MM.1S (cell line): ENCODE measurements at regions not wholly inside any gene's neighbourhood (a gene's known extent, or its start where the extent isn't known, plus 50 kb on each side); places are given as distances from the start of the nearest gene placed in this dataset.

Experiments used
- DNase-seq: peaks from one replicate; pipeline ENCODE4 v3.0.0-alpha.2; 2015
- H2AFZ ChIP-seq: fragments of 300-600 bp; sonication (generic); 2 replicates; pipeline ENCODE4 v1.6.0; 2016; ENCODE audit warnings: antibody characterized with exemption, low read length
- H3F3A ChIP-seq: fragments of 300-600 bp; sonication (generic); 2 replicates; pipeline ENCODE4 v1.6.1; 2016; ENCODE audit warnings: mild to moderate bottlenecking, antibody characterized with exemption, low read length, moderate library complexity, mixed read lengths; ENCODE audit not compliant: insufficient read depth
- H3K27ac ChIP-seq: fragments of 300-600 bp; sonication (generic); 2 replicates; pipeline ENCODE4 v1.5.1; 2016; ENCODE audit warnings: mild to moderate bottlenecking, low read length
- H3K27me3 ChIP-seq: fragments of 300-600 bp; sonication (generic); replicated peaks from 2 replicates; pipeline ENCODE4 v1.6.0; 2016; ENCODE audit warnings: low read length; ENCODE audit not compliant: insufficient read depth
- H3K36me3 ChIP-seq: fragments of 300-600 bp; sonication (generic); replicated peaks from 2 replicates; pipeline ENCODE4 v1.6.1; 2016; ENCODE audit warnings: mild to moderate bottlenecking, low read length, mixed read lengths; ENCODE audit not compliant: insufficient read depth
- H3K4me1 ChIP-seq: fragments of 300-600 bp; sonication (generic); 2 replicates; pipeline ENCODE4 v1.6.1; 2016; ENCODE audit warnings: low read length, mixed read lengths
- H3K4me2 ChIP-seq: fragments of 300-600 bp; sonication (generic); 2 replicates; pipeline ENCODE4 v1.6.0; 2016; ENCODE audit warnings: low read depth, low read length
- H3K4me3 ChIP-seq: fragments of 300-600 bp; sonication (generic); 2 replicates; pipeline ENCODE4 v1.5.1; 2016; ENCODE audit warnings: low read length, mixed read lengths
- H3K79me2 ChIP-seq: fragments of 300-600 bp; sonication (generic); 2 replicates; pipeline ENCODE4 v1.6.1; 2016; ENCODE audit warnings: mixed run types, low read length, mixed read lengths
- H3K9ac ChIP-seq: fragments of 300-600 bp; sonication (generic); 2 replicates; pipeline ENCODE4 v1.6.1; 2016; ENCODE audit warnings: low read length, mixed read lengths
- H3K9me2 ChIP-seq: fragments of 300-600 bp; sonication (generic); replicated peaks from 2 replicates; pipeline ENCODE4 v1.6.1; 2016; ENCODE audit warnings: mild to moderate bottlenecking, low read length, mixed read lengths; ENCODE audit not compliant: insufficient read depth
- H3K9me3 ChIP-seq: fragments of 300-600 bp; sonication (generic); replicated peaks from 2 replicates; pipeline ENCODE4 v1.6.1; 2016; ENCODE audit warnings: mild to moderate bottlenecking, low read length, mixed read lengths; ENCODE audit not compliant: insufficient read depth
- H4K20me1 ChIP-seq: fragments of 300-600 bp; sonication (generic); 2 replicates; pipeline ENCODE4 v1.6.1; 2016; ENCODE audit warnings: mild to moderate bottlenecking, low read length, moderate library complexity, mixed read lengths; ENCODE audit not compliant: insufficient read depth
- CTCF ChIP-seq: fragments of 300-600 bp; sonication (generic); IDR thresholded peaks from 2 replicates; pipeline ENCODE4 v1.5.1; 2016; ENCODE audit warnings: antibody characterized with exemption, low read length, mixed read lengths
- EZH2 ChIP-seq: fragments of 300-600 bp; sonication (generic); optimal IDR thresholded peaks from 2 replicates; pipeline ENCODE3; 2017; ENCODE audit warnings: low read depth, mild to moderate bottlenecking, antibody characterized with exemption, low read length, mixed read lengths
- EZH2phosphoT487 ChIP-seq: fragments of 300-600 bp; sonication (generic); IDR thresholded peaks from 2 replicates; pipeline ENCODE4 v1.6.1; 2018; ENCODE audit warnings: antibody characterized with exemption, low read length

- Histone ChIP-seq H3K9me2 (no peaks in the 10 kb centered on the region), H3F3A (no peaks in the 10 kb centered on the region), H3K9me3 (no peaks in the 10 kb centered on the region), H3K4me2 (no peak overlapping the region), H3K79me2 (no peaks in the 10 kb centered on the region), H3K9ac (no peak overlapping the region), H3K36me3 (no peaks in the 10 kb centered on the region), H3K27me3 (no peaks in the 10 kb centered on the region), H3K4me3 (no peak overlapping the region), H3K27ac (no peak overlapping the region), H3K4me1 (no peaks in the 10 kb centered on the region), H2AFZ (no peak overlapping the region), H4K20me1 (no peaks in the 10 kb centered on the region)
- TF ChIP-seq EZH2 (no peak), CTCF (no peak), EZH2phosphoT487 (no peak)
- no peak for DNase-seq
Observed at GRCh38 chr15:24879492-24879891, 75.3 kb upstream of the SNRPN start.

- Histone ChIP-seq H3F3A (no peaks in the 10 kb centered on the region), H3K27ac (no peak overlapping the region), H3K4me1 (no peaks in the 10 kb centered on the region), H2AFZ (no peak overlapping the region), H3K27me3 (no peaks in the 10 kb centered on the region), H3K4me3 (no peak overlapping the region), H3K9me3 (no peaks in the 10 kb centered on the region), H3K36me3 (no peaks in the 10 kb centered on the region), H3K9ac (no peak overlapping the region), H3K4me2 (no peak overlapping the region), H3K79me2 (no peaks in the 10 kb centered on the region), H4K20me1 (no peaks in the 10 kb centered on the region), H3K9me2 (no peaks in the 10 kb centered on the region)
- TF ChIP-seq EZH2 (no peak), EZH2phosphoT487 (no peak), CTCF (no peak)
- DNase-seq: no peak
Observed at GRCh38 chr15:24880663-24881062, 74.1 kb upstream of the SNRPN start.

GRCh38 chr15:24886538-24886937 lies 68.2 kb upstream of the SNRPN start:
- TF ChIP-seq CTCF (no peak), EZH2phosphoT487 (no peak), EZH2 (no peak)
- H3K9ac ChIP-seq: no peak overlapping the region

More at GRCh38 chr15:24886538-24886937, 68.2 kb upstream of the SNRPN start:
- Histone ChIP-seq H3K9me2 (no peaks in the 10 kb centered on the region), H3F3A (no peaks in the 10 kb centered on the region), H3K9me3 (no peaks in the 10 kb centered on the region), H2AFZ (no peak overlapping the region), H3K36me3 (no peaks in the 10 kb centered on the region), H3K27me3 (no peaks in the 10 kb centered on the region), H3K4me1 (no peaks in the 10 kb centered on the region), H3K4me2 (no peak overlapping the region), H3K27ac (no peak overlapping the region), H4K20me1 (no peaks in the 10 kb centered on the region), H3K79me2 (no peaks in the 10 kb centered on the region), H3K4me3 (no peak overlapping the region)
- DNase-seq: no peak
